Right lobe of liver (tissue), 6 donors: ENCODE measurements at regions not wholly inside any gene's neighbourhood (a gene's known extent, or its start where the extent isn't known, plus 50 kb on each side); places are given as distances from the start of the nearest gene placed in this dataset.

ENCODE experiments used
- ATAC-seq, 4 donors: fragments of 200-7000 bp; cut with Tn5 transposase; one replicate each; pipeline ENCODE4 v1.9.1; 2020; ENCODE audit warnings: mild to moderate bottlenecking in 4 of 4, moderate library complexity in 4 of 4
- DNase-seq, 3 donors: peaks; one replicate each; pipeline ENCODE4 v3.0.0-alpha.2; 2020
- H3K27ac ChIP-seq, 3 donors: fragments of 200-600 bp; one replicate each; pipeline ENCODE4 v1.8.0; 2022
- H3K27me3 ChIP-seq, 2 donors: fragments of 200-600 bp; one replicate each; pipeline ENCODE4 v1.8.0; 2022
- H3K36me3 ChIP-seq, 4 donors: fragments of 200-600 bp; sonication (generic) in 1 of 4; one replicate each; pipeline versions ENCODE4 v1.5.1 to v1.8.0; 2017 to 2022; ENCODE audit warnings: control low read depth in 1 of 4
- H3K4me1 ChIP-seq, 4 donors: fragments of 200-600 bp; sonication (generic) in 1 of 4; one replicate each; pipeline versions ENCODE4 v1.5.1 to v1.8.0; 2017 to 2022; ENCODE audit warnings: control low read depth in 1 of 4
- H3K4me3 ChIP-seq, 3 donors: fragments of 200-600 bp; one replicate each; pipeline ENCODE4 v1.8.0; 2022
- H3K9me3 ChIP-seq, 4 donors: fragments of 200-600 bp; sonication (generic) in 1 of 4; one replicate each; pipeline versions ENCODE4 v1.5.1 to v1.8.0; 2017 to 2022; ENCODE audit warnings: control low read depth in 1 of 4
- CTCF ChIP-seq, 4 donors: fragments of 200-600 bp in 3 of 4; fragments of 450-650 bp in 1 of 4; IDR thresholded peaks; one replicate each; pipeline versions ENCODE4 v1.5.1 to v1.8.0; 2016 to 2022; ENCODE audit warnings: antibody characterized with exemption in 4 of 4, mild to moderate bottlenecking in 2 of 4
- POLR2A ChIP-seq: fragments of 450-650 bp; IDR thresholded peaks from one replicate; pipeline ENCODE4 v1.6.1; 2017; ENCODE audit warnings: antibody characterized with exemption, mild to moderate bottlenecking
- WGBS: methylation state at CpG from one replicate; pipeline ENCODE4 v1.1.6; 2018; ENCODE audit warnings: low coverage, low lambda C conversion rate; ENCODE audit not compliant: insufficient coverage; ENCODE audit errors: missing lambda C conversion rate; 5-methylcytosine and 5-hydroxymethylcytosine counted together
- intact Hi-C, 2 donors: fragments of 100-400 bp; cut with DNase I; formaldehyde crosslinking; loops; one replicate each; pipeline versions ENCODE4 v1.11.2 to v1.14.1; 2022
- donor health status: DM: no; HTN: yes; CAD: no.
- donor health status: DM: no; HTN: no; CAD: no.
- donor health status: DM: no; HTN: no; CAD: no.
- donor health status: DM: no; HTN: yes; CAD: no.
- donor health status: DM: no; HTN: yes; CAD: no.

GRCh38 chr5:82525626-82526025 is 247.5 kb upstream of the RPS23 start:
- Histone ChIP-seq H3K9me3 (no peaks in the 10 kb centered on the region), H3K27me3 (no peaks in the 10 kb centered on the region), H3K36me3 (no peaks in the 10 kb centered on the region), H3K27ac (no peak overlapping the region), H3K4me1 (no peaks in the 10 kb centered on the region), H3K4me3 (no peak overlapping the region)
- TF ChIP-seq CTCF (IDR thresholded peaks at IDR 0.05): no peak
- no peak for TF ChIP-seq POLR2A
- intact Hi-C loops: no loop called here
- DNase-seq: no peak
- ATAC-seq: no peak
- 80% methylated on average over 3 of the region's 3 CpGs for WGBS

- no peak overlapping the region for H3K4me3 ChIP-seq
- TF ChIP-seq POLR2A (no peak), CTCF (IDR thresholded peaks at IDR 0.05) (no peak)
- H3K36me3 ChIP-seq: no peaks in the 10 kb centered on the region
Observed at GRCh38 chr5:82523633-82524032, 245.5 kb upstream of the RPS23 start.

GRCh38 chr5:82522897-82523296 is 244.7 kb upstream of the RPS23 start:
- 86% methylated on average over 6 of the region's 7 CpGs for WGBS

More at GRCh38 chr5:82523633-82524032, 245.5 kb upstream of the RPS23 start:
- Histone ChIP-seq H3K9me3 (no peaks in the 10 kb centered on the region), H3K27me3 (no peaks in the 10 kb centered on the region), H3K4me1 (no peaks in the 10 kb centered on the region), H3K27ac (no peak overlapping the region)
- intact Hi-C loops: no loop called here
- DNase-seq (no peak), ATAC-seq (no peak)
- 75% methylated on average over 2 of the region's 2 CpGs for WGBS

GRCh38 chr5:82521431-82522051 is 243.4 kb upstream of the RPS23 start:
- WGBS: 82% methylated on average over 3 of the region's 4 CpGs
- DNase-seq: no peak
- Histone ChIP-seq H3K4me1 (no peaks in the 10 kb centered on the region), H3K36me3 (no peaks in the 10 kb centered on the region), H3K27me3 (no peaks in the 10 kb centered on the region), H3K27ac (no peak overlapping the region), H3K4me3 (no peak overlapping the region), H3K9me3 (no peaks in the 10 kb centered on the region)
- TF ChIP-seq POLR2A: no peak
- TF ChIP-seq CTCF (IDR thresholded peaks at IDR 0.05): no peak
- intact Hi-C loops: no loop called here
- no peak for ATAC-seq

More at GRCh38 chr5:82522897-82523296, 244.7 kb upstream of the RPS23 start:
- intact Hi-C loops: no loop called here
- TF ChIP-seq CTCF (IDR thresholded peaks at IDR 0.05): no peak
- H3K4me3 ChIP-seq: no peak overlapping the region
- H3K4me1 ChIP-seq: no peaks in the 10 kb centered on the region
- no peaks in the 10 kb centered on the region for H3K36me3 ChIP-seq
- H3K27me3 ChIP-seq: no peaks in the 10 kb centered on the region
- H3K9me3 ChIP-seq: no peaks in the 10 kb centered on the region
- H3K27ac ChIP-seq: no peak overlapping the region
- DNase-seq: no peak
- no peak for ATAC-seq

- WGBS: 84% methylated on average over 3 of the region's 3 CpGs
- ATAC-seq (no peak), DNase-seq (no peak)
- intact Hi-C loops: no loop called here
- no peak for TF ChIP-seq POLR2A
- TF ChIP-seq CTCF (IDR thresholded peaks at IDR 0.05): no peak
- no peaks in the 10 kb centered on the region for H3K36me3 ChIP-seq
- H3K27ac ChIP-seq: no peak overlapping the region
- no peaks in the 10 kb centered on the region for H3K4me1 ChIP-seq
- H3K4me3 ChIP-seq: no peak overlapping the region
- no peaks in the 10 kb centered on the region for H3K27me3 ChIP-seq
- H3K9me3 ChIP-seq: no peaks in the 10 kb centered on the region
Observed at GRCh38 chr5:82519558-82519957, 241.4 kb upstream of the RPS23 start.
